Endothelial cell of umbilical vein (primary cell): ENCODE measurements at regions not wholly inside any gene's neighbourhood (a gene's known extent, or its start where the extent isn't known, plus 50 kb on each side); places are given as distances from the start of the nearest gene placed in this dataset.

Experiments
- CTCF ChIP-seq, 2 donors: IDR thresholded peaks; 1 replicate in 1 of 2; 2 replicates in 1 of 2; pipeline ENCODE4 v1.5.1; 2011; ENCODE audit warnings: low read length in 2 of 2, mild to moderate bottlenecking in 2 of 2, moderate library complexity in 2 of 2, control low read depth in 1 of 2, inconsistent platforms in 1 of 2, low read depth in 1 of 2; ENCODE audit not compliant: insufficient read depth in 1 of 2; ENCODE audit errors: extremely low read depth in 1 of 2
- EZH2 ChIP-seq: IDR thresholded peaks from 2 replicates; pipeline ENCODE4 v1.6.1; 2012; ENCODE audit warnings: borderline replicate concordance, low read depth, mild to moderate bottlenecking, moderate library complexity, low read length, inconsistent platforms; ENCODE audit not compliant: severe bottlenecking
- POLR2A ChIP-seq: IDR thresholded peaks from 2 replicates; pipeline ENCODE4 v1.6.1; 2012; ENCODE audit warnings: low read depth, mild to moderate bottlenecking, control low read depth, low read length

GRCh38 chr13:40329781-40330485 lies 336.5 kb downstream of the FOXO1 start:
- TF ChIP-seq CTCF (IDR thresholded peaks at IDR 0.05; ENCODE audit: extremely low read depth in 1 of 2, insufficient read depth in 1 of 2, low read depth in 1 of 2, low read length in 2 of 2) (no peak), POLR2A (no peak), EZH2 (no peak)
